A673 (cell line): ENCODE measurements at regions not wholly inside any gene's neighbourhood (a gene's known extent, or its start where the extent isn't known, plus 50 kb on each side); places are given as distances from the start of the nearest gene placed in this dataset.
"Not testable (repeated sequence)": the region's sequence is repeated elsewhere in the genome, so short reads cannot be mapped to it uniquely, and the experiment has no call there.

Experiments used
- BruUV-seq: library from RNA; stranded (reverse); fragments of 400-500 nt; replicated peaks from 2 replicates; lab custom pipeline; 2021; lab: Mats Ljungman, UMichigan
- CTCF ChIA-PET: fragments of 300-600 bp; sonication (Branson Sonifier 250); formaldehyde crosslinking; loops from one replicate; lab custom pipeline; 2022; ENCODE audit warnings: antibody characterized with exemption; lab: Charles Lee
- POLR2A ChIA-PET: fragments of 300-600 bp; sonication (Branson Sonifier 250); formaldehyde crosslinking; loops from one replicate; lab custom pipeline; 2022; ENCODE audit warnings: antibody characterized with exemption; ENCODE audit not compliant: low non-redundant PET; lab: Charles Lee
- DNase-seq: peaks from one replicate; pipeline ENCODE4 v3.0.0-alpha.2; 2015; ENCODE audit warnings: low spot score
- H3K27ac ChIP-seq: fragments of 200-600 bp; sonication (generic); 2 replicates; pipeline ENCODE4 v1.5.1; 2016; ENCODE audit warnings: mixed run types, low read depth, mild to moderate bottlenecking, mixed read lengths, antibody characterized with exemption, low read length; ENCODE audit not compliant: poor library complexity, severe bottlenecking
- H3K27me3 ChIP-seq: fragments of 200-600 bp; sonication (generic); replicated peaks from 2 replicates; pipeline ENCODE4 v1.6.1; 2017; ENCODE audit warnings: mixed run types, low read depth, mild to moderate bottlenecking, mixed read lengths, antibody characterized with exemption, low read length; ENCODE audit not compliant: insufficient read depth, poor library complexity
- H3K36me3 ChIP-seq: fragments of 200-600 bp; sonication (generic); 2 replicates; pipeline ENCODE4 v1.6.1; 2016; ENCODE audit warnings: mixed run types, mild to moderate bottlenecking, mixed read lengths, antibody characterized with exemption, low read length; ENCODE audit not compliant: insufficient read depth, poor library complexity, severe bottlenecking
- H3K4me1 ChIP-seq: fragments of 200-600 bp; sonication (generic); 2 replicates; pipeline ENCODE4 v1.6.1; 2017; ENCODE audit warnings: mixed run types, mild to moderate bottlenecking, mixed read lengths, antibody characterized with exemption, low read length; ENCODE audit not compliant: insufficient read depth, poor library complexity, severe bottlenecking
- H3K4me3 ChIP-seq: fragments of 200-600 bp; sonication (generic); 2 replicates; pipeline ENCODE4 v1.5.1; 2016; ENCODE audit warnings: low read depth, mixed run types, mild to moderate bottlenecking, mixed read lengths, low read length; ENCODE audit not compliant: poor library complexity, severe bottlenecking
- H3K9me3 ChIP-seq: fragments of 200-600 bp; sonication (generic); 2 replicates; pipeline ENCODE4 v1.6.1; 2016; ENCODE audit warnings: mixed run types, low read depth, mild to moderate bottlenecking, mixed read lengths, antibody characterized with exemption, low read length; ENCODE audit not compliant: poor library complexity, severe bottlenecking
- CTCF ChIP-seq: fragments of 300-800, 200-600 bp; sonication (generic); conservative IDR thresholded peaks from 2 replicates; pipeline ENCODE4 v1.5.1; 2017; ENCODE audit warnings: low read depth, mild to moderate bottlenecking, antibody characterized with exemption, low read length, moderate library complexity, mixed read lengths
- EZH2 ChIP-seq: fragments of 200-600 bp; sonication (generic); IDR thresholded peaks from 2 replicates; pipeline ENCODE4 v1.6.1; 2017; ENCODE audit warnings: borderline replicate concordance, low read depth, mild to moderate bottlenecking, mixed read lengths, antibody characterized with exemption, low read length; ENCODE audit not compliant: poor library complexity, severe bottlenecking
- intact Hi-C: fragments of 100-400 bp; cut with micrococcal nuclease; formaldehyde crosslinking; loops from one replicate; pipeline ENCODE4 v1.10.0; 2022; ENCODE audit not compliant: unreplicated experiment

GRCh38 chr5:62779010-62779422, 200.4 kb downstream of the LRRC70 start:
- no peak for TF ChIP-seq EZH2
- peak; percentile 87 for TF ChIP-seq CTCF
- intact Hi-C loops = loop anchor here (1.0 kb wide), 2 partner anchors 319 to 336 kb away; no protein-coding TSS in a partner anchor
- BruUV-seq = no TSS peak
- ChIA-PET CTCF (interaction anchor here (0.6 to 1.8 kb wide), 3 partner anchors 319 to 672 kb away, joined by 3 to 10 read pairs (median 3); no protein-coding TSS in a partner anchor), POLR2A (no interaction called here)
- Histone ChIP-seq H3K27ac (no peak overlapping the region), H3K4me3 (no peak overlapping the region), H3K36me3 (no peaks in the 10 kb centered on the region), H3K27me3 (no peaks in the 10 kb centered on the region), H3K4me1 (no peaks in the 10 kb centered on the region), H3K9me3 (no peaks in the 10 kb centered on the region)
- DNase-seq = peak; percentile 77

GRCh38 chr5:62778316-62779009, 199.8 kb downstream of the LRRC70 start:
- POLR2A ChIA-PET = no interaction called here
- DNase-seq = no peak
- intact Hi-C loops = loop anchor here (1.0 kb wide), 2 partner anchors 318 to 335 kb away; no protein-coding TSS in a partner anchor
- H3K36me3 ChIP-seq = no peaks in the 10 kb centered on the region
- no peak overlapping the region for H3K27ac ChIP-seq
- H3K4me3 ChIP-seq = no peak overlapping the region
- H3K4me1 ChIP-seq = no peaks in the 10 kb centered on the region
- CTCF ChIA-PET = interaction anchor here (0.6 to 1.8 kb wide), 3 partner anchors 318 to 672 kb away, joined by 3 to 10 read pairs (median 3); no protein-coding TSS in a partner anchor
- no peaks in the 10 kb centered on the region for H3K27me3 ChIP-seq
- no peak for TF ChIP-seq EZH2
- no peak for TF ChIP-seq CTCF
- BruUV-seq = no TSS peak
- H3K9me3 ChIP-seq = no peaks in the 10 kb centered on the region

- not testable (repeated sequence) for BruUV-seq
Observed at GRCh38 chr5:62777081-62777480, 198.5 kb downstream of the LRRC70 start.

GRCh38 chr5:62776592-62776991, 198.0 kb downstream of the LRRC70 start:
- H3K4me3 ChIP-seq, H3K36me3 ChIP-seq, H3K9me3 ChIP-seq, intact Hi-C loops, BruUV-seq, DNase-seq, H3K27ac ChIP-seq, POLR2A ChIA-PET, H3K27me3 ChIP-seq, CTCF ChIA-PET, H3K4me1 ChIP-seq: not testable (repeated sequence)

More at GRCh38 chr5:62777081-62777480, 198.5 kb downstream of the LRRC70 start:
- intact Hi-C loops, H3K9me3 ChIP-seq, POLR2A ChIA-PET, H3K27me3 ChIP-seq, DNase-seq, H3K27ac ChIP-seq, H3K4me3 ChIP-seq, H3K36me3 ChIP-seq, CTCF ChIA-PET, H3K4me1 ChIP-seq: not testable (repeated sequence)
